ENCODE measurements at regions not wholly inside any gene's neighbourhood (a gene's known extent, or its start where the extent isn't known, plus 50 kb on each side); places are given as distances from the start of the nearest gene placed in this dataset.

- no peaks in the 10 kb centered on the region for H3K4me1 ChIP-seq (replicated peaks; ENCODE audit: insufficient read depth)
- no peaks in the 10 kb centered on the region for H3K9me3 ChIP-seq (ENCODE audit: insufficient read depth, low read depth)
- H3K27me3 ChIP-seq (ENCODE audit: insufficient read depth, low read depth), result no peaks in the 10 kb centered on the region
- no peak overlapping the region for H3K27ac ChIP-seq
- CTCF ChIA-PET, result no interaction called here
- H3F3A ChIP-seq (ENCODE audit: insufficient read depth, low read depth), result no peaks in the 10 kb centered on the region
- H4K20me1 ChIP-seq (ENCODE audit: insufficient read depth), result no peaks in the 10 kb centered on the region
- no TSS peak for BruUV-seq (replicated peaks)
- intact Hi-C loops (cut with micrococcal nuclease; ENCODE audit: unreplicated experiment), result no loop called here
- DNase-seq, result no peak
- POLR2A ChIA-PET (ENCODE audit: unreplicated experiment), result no interaction called here
- TF ChIP-seq EZH2 (IDR thresholded peaks at IDR 0.05; ENCODE audit: low read depth) (no peak), CTCF (conservative IDR thresholded peaks at IDR 0.05) (no peak)
- no peaks in the 10 kb centered on the region for H3K79me2 ChIP-seq (ENCODE audit: low read depth)
- H3K4me3 ChIP-seq, result no peak overlapping the region
- H3K9me2 ChIP-seq (ENCODE audit: insufficient read depth), result no peaks in the 10 kb centered on the region
- no peaks in the 10 kb centered on the region for H3K36me3 ChIP-seq (ENCODE audit: low read depth)
- no peak overlapping the region for H3K4me2 ChIP-seq
- no peak overlapping the region for H2AFZ ChIP-seq
These were observed 366.8 kb upstream of the SGCD start for GRCh38 chr5:155960177-155960576.

DNA sequence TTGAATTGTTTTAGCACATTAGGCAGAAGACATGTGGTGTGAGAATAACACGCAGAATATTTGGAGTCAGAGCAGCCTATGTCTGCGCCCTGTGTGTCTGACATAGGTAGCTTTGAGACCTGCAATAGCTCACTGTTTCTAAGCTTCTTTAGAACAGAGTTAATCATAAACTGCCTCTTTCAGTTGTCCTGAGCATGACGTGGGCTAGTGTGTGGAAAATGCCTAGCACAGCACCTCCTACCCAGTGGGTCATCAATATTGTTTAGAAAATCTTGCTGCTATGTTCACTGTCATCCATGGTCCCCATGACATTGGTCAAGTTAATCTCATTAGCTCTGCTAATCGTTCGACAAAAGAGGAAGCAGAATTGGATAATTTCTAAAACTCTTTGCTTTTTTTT is 357.4 kb upstream of the SGCD start:
- no peaks in the 10 kb centered on the region for H3K79me2 ChIP-seq (ENCODE audit: low read depth)
- no peak for DNase-seq
- H3F3A ChIP-seq (ENCODE audit: insufficient read depth, low read depth), result no peaks in the 10 kb centered on the region
- intact Hi-C loops (cut with micrococcal nuclease; ENCODE audit: unreplicated experiment), result no loop called here
- H3K9me3 ChIP-seq (ENCODE audit: insufficient read depth, low read depth), result no peaks in the 10 kb centered on the region
- no peak for TF ChIP-seq CTCF (conservative IDR thresholded peaks at IDR 0.05)
- no peak for TF ChIP-seq EZH2 (IDR thresholded peaks at IDR 0.05; ENCODE audit: low read depth)
- H3K4me3 ChIP-seq, result no peak overlapping the region
- ChIA-PET POLR2A (ENCODE audit: unreplicated experiment) (no interaction called here), CTCF (no interaction called here)
- no TSS peak for BruUV-seq (replicated peaks)
- H3K9me2 ChIP-seq (ENCODE audit: insufficient read depth), result no peaks in the 10 kb centered on the region
- no peaks in the 10 kb centered on the region for H3K4me1 ChIP-seq (replicated peaks; ENCODE audit: insufficient read depth)
- H3K36me3 ChIP-seq (ENCODE audit: low read depth), result no peaks in the 10 kb centered on the region
- no peak overlapping the region for H3K27ac ChIP-seq
- H4K20me1 ChIP-seq (ENCODE audit: insufficient read depth), result no peaks in the 10 kb centered on the region; the same call in 1 of the 2 replicates
- H3K27me3 ChIP-seq (ENCODE audit: insufficient read depth, low read depth), result no peaks in the 10 kb centered on the region
- H2AFZ ChIP-seq, result no peak overlapping the region
- H3K4me2 ChIP-seq, result no peak overlapping the region

DNA sequence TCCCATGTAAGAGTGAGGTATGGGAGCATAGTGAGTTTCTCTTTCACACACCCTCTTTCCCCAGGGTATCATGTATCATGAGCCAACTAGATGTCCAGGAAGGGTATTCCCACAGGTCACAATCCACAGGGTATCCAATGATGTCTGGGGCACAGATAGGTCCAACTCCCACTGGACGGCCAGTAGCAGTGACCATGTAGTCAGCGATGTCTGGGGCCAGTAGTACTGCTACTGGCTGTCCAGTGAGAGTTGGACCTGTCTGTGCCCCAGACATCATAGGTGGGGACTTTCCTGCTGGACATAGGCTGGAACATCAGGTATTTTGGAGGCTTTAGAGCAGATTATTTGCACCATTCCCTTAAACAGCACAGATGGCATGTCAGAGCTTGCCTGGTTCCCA is 352.6 kb upstream of the SGCD start:
- Histone ChIP-seq H3K4me3 (no peak overlapping the region), H4K20me1 (ENCODE audit: insufficient read depth) (no peaks in the 10 kb centered on the region; the same call in 1 of the 2 replicates), H3F3A (ENCODE audit: insufficient read depth, low read depth) (no peaks in the 10 kb centered on the region), H3K79me2 (ENCODE audit: low read depth) (no peaks in the 10 kb centered on the region), H3K36me3 (ENCODE audit: low read depth) (no peaks in the 10 kb centered on the region), H3K27ac (no peak overlapping the region), H3K4me1 (replicated peaks; ENCODE audit: insufficient read depth) (no peaks in the 10 kb centered on the region), H2AFZ (no peak overlapping the region), H3K27me3 (ENCODE audit: insufficient read depth, low read depth) (no peaks in the 10 kb centered on the region), H3K9me3 (ENCODE audit: insufficient read depth, low read depth) (no peaks in the 10 kb centered on the region), H3K9me2 (ENCODE audit: insufficient read depth) (no peaks in the 10 kb centered on the region), H3K4me2 (no peak overlapping the region)
- no peak for DNase-seq
- no TSS peak for BruUV-seq (replicated peaks)
- ChIA-PET CTCF (no interaction called here), POLR2A (ENCODE audit: unreplicated experiment) (no interaction called here)
- TF ChIP-seq CTCF (conservative IDR thresholded peaks at IDR 0.05), result no peak
- intact Hi-C loops (cut with micrococcal nuclease; ENCODE audit: unreplicated experiment), result no loop called here

All from PC-9 (cell line).